ENCODE measurements at regions not wholly inside any gene's neighbourhood (a gene's known extent, or its start where the extent isn't known, plus 50 kb on each side); places are given as distances from the start of the nearest gene placed in this dataset.

GRCh38 chr10:32143302-32143847 is 87.2 kb upstream of the KIF5B start:
- DNase-seq (no peak), ATAC-seq (ENCODE audit: low read depth) (no peak)
- 100% methylated on average over 2 of the region's 7 CpGs; no CpG with 5 or more reads in 1 of the 2 experiments for WGBS, 2 experiments (ENCODE audit: extremely low coverage in 2 of 2, insufficient read length in 1 of 2)
- Histone ChIP-seq H3K9me1 (ENCODE audit: insufficient read depth, low read length) (peaks cover 5% of the 10 kb centered on the region; the same call in 1 of the 2 replicates), H2BK5ac (ENCODE audit: low read depth, low read length, poor library complexity, severe bottlenecking) (no peak overlapping the region), H3K4me1 (ENCODE audit: control insufficient read depth, insufficient read depth, low read length) (peaks cover 5% of the 10 kb centered on the region), H2AFZ (replicated peaks; ENCODE audit: low read length, poor library complexity) (no peak overlapping the region), H3K4ac (ENCODE audit: low read depth, low read length) (no peak overlapping the region), H3K9me3 (ENCODE audit: control insufficient read depth, insufficient read depth, low read length) (no peaks in the 10 kb centered on the region), H3K56ac (ENCODE audit: extremely low read depth, insufficient read depth, low read length) (no peak overlapping the region), H3K18ac (ENCODE audit: low read depth, low read length) (no peak overlapping the region), H3K14ac (replicated peaks; ENCODE audit: low read depth, low read length) (no peak overlapping the region), H3K4me2 (ENCODE audit: low read depth, low read length) (no peak overlapping the region), H3K79me1 (ENCODE audit: low read depth in 1 of 2, low read length in 2 of 2) (no peaks in the 10 kb centered on the region), H3K4me3 (ENCODE audit: insufficient read depth, low read depth, low read length) (no peak overlapping the region), H4K91ac (ENCODE audit: insufficient read depth, low read depth, low read length) (no peak overlapping the region), H3K27ac (ENCODE audit: insufficient read depth, low read length) (no peak overlapping the region), H2BK15ac (ENCODE audit: low read depth, low read length) (no peak overlapping the region), H4K8ac (ENCODE audit: low read depth in 2 of 2, low read length in 2 of 2) (no peak overlapping the region), H2AK9ac (replicated peaks; ENCODE audit: low read depth, low read length, poor library complexity) (no peak overlapping the region), H3K36me3 (ENCODE audit: control insufficient read depth, insufficient read depth, low read length) (no peaks in the 10 kb centered on the region), H3K9ac (ENCODE audit: low read depth, low read length) (no peak overlapping the region), H4K5ac (ENCODE audit: low read depth, low read length) (no peak overlapping the region), H2BK120ac (ENCODE audit: low read depth, low read length) (no peak overlapping the region), H2AK5ac (ENCODE audit: low read depth, low read length) (no peak overlapping the region), H3K23ac (ENCODE audit: low read depth, low read length) (no peak overlapping the region), H4K20me1 (ENCODE audit: insufficient read depth, low read length) (no peaks in the 10 kb centered on the region), H2BK20ac (ENCODE audit: low read depth, low read length) (no peak overlapping the region), H3K27me3 (ENCODE audit: control insufficient read depth, insufficient read depth, low read length) (no peaks in the 10 kb centered on the region)
- in situ Hi-C loops (cut with MboI; ENCODE audit: low sequenced_read_pairs) (no loop called here), intact Hi-C loops (cut with micrococcal nuclease) (no loop called here), dilution Hi-C loops (cut with HindIII; ENCODE audit: low sequenced_read_pairs, unreplicated experiment) (no loop called here)
- ChIA-PET CTCF (no interaction called here), POLR2A (ENCODE audit: unreplicated experiment) (no interaction called here)
- BruUV-seq (replicated peaks) = no TSS peak
- TF ChIP-seq BHLHE40 (IDR thresholded peaks at IDR 0.05; ENCODE audit: low read depth, low read length) (no peak), RCOR1 (IDR thresholded peaks at IDR 0.05; ENCODE audit: insufficient replicate concordance, low read length) (no peak), NFE2L2 (IDR thresholded peaks at IDR 0.05; ENCODE audit: low read depth, low read length) (no peak), SMC3 (IDR thresholded peaks at IDR 0.05; ENCODE audit: low read depth, low read length) (no peak), MAFK (IDR thresholded peaks at IDR 0.05; ENCODE audit: low read depth, low read length) (no peak), CHD1 (IDR thresholded peaks at IDR 0.05; ENCODE audit: low read depth, low read length) (no peak), MAZ (IDR thresholded peaks at IDR 0.05; ENCODE audit: borderline replicate concordance, low read depth, low read length) (no peak), USF2 (IDR thresholded peaks at IDR 0.05; ENCODE audit: low read depth, low read length) (no peak), RFX5 (IDR thresholded peaks at IDR 0.05; ENCODE audit: low read depth, low read length) (no peak), POLR2A (IDR thresholded peaks at IDR 0.05; ENCODE audit: low read depth, low read length) (no peak), FOS (IDR thresholded peaks at IDR 0.05; ENCODE audit: low read depth, low read length) (no peak), RAD21 (IDR thresholded peaks at IDR 0.05; ENCODE audit: low read length) (no peak), CEBPB (IDR thresholded peaks at IDR 0.05; ENCODE audit: low read depth, low read length) (no peak), CTCF (conservative IDR thresholded peaks at IDR 0.05; ENCODE audit: low read depth, low read length) (no peak), ELK1 (IDR thresholded peaks at IDR 0.05; ENCODE audit: borderline replicate concordance, low read depth, low read length) (no peak), MXI1 (IDR thresholded peaks at IDR 0.05; ENCODE audit: borderline replicate concordance, low read depth, low read length) (no peak)

Data from IMR-90 (cell line).